ENCODE measurements at regions not wholly inside any gene's neighbourhood (a gene's known extent, or its start where the extent isn't known, plus 50 kb on each side); places are given as distances from the start of the nearest gene placed in this dataset.

DNA sequence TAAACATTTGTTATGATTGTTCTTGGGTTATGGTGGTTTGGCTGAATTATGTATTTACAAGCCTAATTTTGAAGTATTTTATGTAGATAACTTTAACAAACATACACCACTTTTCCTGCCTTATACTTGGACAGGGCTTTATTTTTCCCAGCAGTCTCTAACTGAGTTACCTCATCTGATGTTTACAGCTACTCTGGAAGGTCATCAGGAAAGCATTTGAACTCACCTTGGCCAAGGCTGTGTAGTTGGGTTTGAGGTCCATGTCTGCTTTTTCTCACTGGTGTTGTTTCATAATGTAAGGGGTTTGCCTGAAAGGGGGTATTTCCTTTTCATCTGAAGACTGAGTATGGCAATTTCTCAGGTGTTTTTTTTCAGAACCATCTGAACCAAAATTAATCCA is 193.5 kb downstream of the RWDD3 start:
- no peak for DNase-seq

DNA sequence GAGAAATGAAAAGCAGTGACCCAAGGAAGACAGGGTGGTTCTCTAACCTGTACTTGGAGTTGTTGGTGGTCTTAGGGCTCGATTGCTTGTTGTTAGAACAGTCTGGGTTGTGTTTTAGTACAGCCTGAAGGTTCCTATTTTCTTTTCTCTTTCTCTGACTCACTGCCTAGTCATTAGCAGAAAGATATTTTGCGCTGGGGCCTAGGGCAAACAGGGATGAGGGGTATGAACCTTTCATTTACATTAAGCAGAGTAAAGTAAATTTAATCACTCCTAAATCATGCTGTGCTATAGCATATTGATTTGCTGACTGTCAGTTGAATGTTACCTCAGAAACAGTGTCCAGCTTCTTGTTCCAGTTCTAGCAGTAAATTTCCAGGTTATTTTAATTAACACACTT is 197.2 kb downstream of the RWDD3 start:
- DNase-seq, result no peak

DNA sequence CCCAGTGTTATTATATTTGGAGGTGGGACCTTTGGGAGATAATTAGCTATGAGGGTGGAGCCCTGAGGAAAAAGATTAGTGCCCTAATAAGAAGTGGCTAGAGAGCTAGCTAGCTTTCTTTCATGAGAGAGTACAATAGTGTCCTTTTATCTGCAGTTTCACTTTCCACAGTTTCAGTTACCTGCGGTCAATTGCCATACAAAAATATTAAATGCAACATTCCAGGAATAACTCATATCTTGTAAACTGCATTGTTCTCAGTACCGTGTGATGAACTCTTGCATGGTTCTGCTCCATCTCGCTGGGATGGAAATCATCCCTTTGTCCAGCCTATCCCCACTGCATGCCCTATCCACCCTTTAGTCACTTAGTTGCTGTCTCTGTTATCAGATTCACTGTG is 201.6 kb downstream of the RWDD3 start:
- no peak for DNase-seq

DNA sequence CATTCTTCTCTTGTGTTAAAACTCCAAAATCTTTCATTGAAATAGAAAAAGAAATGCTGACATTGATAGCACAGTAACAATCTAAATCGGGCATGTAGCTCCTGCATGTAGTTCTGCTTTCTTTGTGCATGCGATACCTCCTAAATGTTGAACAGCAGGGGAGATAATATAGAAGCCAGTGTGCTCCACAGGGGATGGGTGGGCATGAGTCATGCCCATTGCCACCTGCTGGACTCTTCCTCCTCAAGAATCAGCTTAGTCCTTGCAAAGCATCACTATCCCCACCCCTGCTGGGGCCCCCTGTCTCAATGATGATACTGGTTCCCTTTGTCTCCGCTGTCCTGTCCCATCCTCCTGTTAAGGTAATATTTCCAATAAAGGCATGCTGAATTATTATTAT is 203.0 kb downstream of the RWDD3 start:
- no peak for DNase-seq

DNA sequence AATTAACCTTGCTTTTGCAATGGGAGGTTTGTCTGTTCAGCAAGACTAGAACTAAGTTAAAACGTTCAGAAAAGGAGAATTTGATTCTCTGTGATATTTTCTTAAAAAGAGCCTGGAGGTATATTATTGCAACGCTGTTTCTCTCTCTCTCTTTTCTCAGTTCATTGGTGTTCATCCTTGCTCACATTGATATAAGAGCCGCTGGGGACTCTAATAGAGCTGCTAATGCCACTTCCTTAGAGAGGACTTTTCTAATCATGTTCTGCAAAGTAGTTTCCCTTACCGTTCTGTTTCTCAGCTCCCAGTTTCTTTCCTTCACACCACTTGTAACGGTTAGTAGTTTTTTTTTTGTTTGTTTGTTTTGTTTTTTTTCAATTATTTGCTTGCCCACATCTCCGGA is 203.8 kb downstream of the RWDD3 start:
- no peak for DNase-seq

DNA sequence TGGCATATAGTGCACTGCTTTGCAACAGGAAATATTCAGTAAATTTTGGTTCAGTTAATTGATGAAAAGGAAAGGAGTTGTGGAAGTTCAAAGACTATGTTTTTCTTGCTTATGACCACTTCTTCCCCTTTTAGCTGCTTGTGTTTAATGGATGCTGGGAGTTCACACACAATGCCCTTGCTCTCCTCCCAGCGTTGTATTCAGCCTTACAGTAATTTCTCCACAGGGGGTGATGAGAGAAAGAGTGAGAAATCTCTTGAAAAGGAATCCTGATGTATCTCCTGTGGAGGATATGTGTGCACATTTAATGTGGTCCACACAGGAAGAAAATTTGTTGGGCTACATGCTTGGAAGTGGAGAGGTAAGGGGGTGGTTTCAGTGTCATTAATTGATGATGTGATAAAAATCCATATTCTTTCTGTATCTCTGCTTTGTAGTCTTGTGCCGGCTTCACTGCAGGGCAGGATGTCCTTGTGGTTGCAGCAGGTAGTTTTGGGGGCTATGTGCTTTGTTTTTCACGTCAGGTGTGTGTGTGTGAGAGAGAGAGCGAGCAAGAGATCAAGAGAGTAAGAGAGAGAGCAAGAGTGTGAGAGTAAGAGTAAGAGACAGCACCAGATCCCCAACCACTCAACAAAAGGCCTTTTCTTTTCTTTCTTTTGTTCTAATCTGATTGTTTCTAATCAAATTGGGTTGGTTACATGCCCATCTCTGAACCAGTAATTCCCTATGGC is 204.4 kb downstream of the RWDD3 start:
- DNase-seq, result no peak

DNA sequence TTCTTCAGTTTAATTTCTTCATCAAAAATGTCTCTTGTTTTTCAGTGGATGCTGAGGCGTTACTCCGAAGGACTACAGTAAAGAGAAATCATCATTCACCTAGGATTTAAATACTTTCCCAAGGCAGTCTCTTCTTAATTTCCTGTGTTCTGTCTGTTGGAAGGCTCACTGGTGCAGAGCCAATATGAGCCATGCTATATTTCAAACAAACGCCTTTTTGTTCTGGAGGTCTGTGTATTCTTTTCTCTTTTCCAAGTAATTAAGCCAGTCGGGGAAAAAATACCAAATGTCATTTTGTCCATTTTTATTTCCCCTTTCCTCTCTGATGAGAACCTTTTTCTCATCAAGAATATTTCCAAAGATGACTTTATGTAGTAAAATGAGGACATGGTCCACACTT is 206.5 kb downstream of the RWDD3 start:
- peak in 1 of 56 donors; percentile 2 for DNase-seq

DNA sequence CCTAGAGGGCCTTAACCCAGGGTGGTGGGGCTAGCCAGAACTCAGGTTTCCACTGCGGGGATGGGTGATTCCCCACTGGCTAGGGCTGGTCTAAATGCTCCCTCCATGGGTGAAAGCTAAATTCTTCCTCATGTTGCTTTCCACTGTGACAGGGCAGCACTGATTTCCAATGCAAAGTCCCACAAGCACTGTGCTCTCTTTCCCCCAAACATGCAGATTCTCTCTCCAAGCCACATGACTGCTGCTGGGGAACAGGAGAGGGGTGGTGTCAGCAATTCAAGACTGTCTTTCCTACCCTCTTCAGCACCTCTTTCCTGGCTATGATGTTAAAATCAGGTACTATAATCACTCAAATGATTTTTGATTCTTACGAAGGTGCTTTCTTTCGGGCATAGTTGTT is 215.5 kb downstream of the RWDD3 start:
- DNase-seq, result no peak

DNA sequence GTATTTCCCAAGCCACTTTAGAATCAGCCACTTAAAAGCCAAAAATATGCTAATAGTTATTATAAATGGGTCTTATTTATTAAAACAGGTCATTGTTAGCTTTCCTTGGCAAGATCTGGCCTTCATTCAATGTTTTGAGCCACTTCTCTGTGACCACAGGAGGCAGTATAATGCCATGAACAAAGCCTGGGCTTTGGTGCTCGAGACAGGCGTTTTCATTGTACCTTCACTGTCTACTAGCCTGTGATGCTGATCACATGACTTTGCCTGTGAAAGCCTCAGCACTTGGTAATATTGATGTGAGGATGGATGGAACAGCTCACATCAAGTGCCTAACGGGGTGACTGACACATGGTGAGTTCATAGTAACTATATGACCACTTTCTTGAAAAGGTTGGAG is 217.0 kb downstream of the RWDD3 start:
- DNase-seq, result no peak

DNA sequence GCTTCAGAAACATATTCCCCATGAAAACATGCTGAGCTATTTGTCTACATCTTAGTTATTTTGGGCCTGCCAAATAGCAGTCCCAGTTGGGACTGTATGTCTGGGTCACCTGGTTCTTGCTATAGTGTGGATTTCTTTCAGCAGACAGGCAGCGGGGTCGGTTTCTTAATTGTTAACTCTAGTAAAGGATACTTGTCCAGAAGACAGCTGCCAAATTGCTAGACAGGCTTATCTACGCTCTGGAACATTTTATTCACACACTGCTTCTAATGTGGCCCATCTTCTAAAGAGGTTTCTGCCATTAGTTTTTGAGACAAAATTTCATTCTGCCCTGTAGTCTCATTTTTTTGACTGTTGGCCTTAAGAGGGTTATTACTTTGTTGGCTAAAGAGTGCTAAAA is 217.9 kb downstream of the RWDD3 start:
- no peak for DNase-seq

DNA sequence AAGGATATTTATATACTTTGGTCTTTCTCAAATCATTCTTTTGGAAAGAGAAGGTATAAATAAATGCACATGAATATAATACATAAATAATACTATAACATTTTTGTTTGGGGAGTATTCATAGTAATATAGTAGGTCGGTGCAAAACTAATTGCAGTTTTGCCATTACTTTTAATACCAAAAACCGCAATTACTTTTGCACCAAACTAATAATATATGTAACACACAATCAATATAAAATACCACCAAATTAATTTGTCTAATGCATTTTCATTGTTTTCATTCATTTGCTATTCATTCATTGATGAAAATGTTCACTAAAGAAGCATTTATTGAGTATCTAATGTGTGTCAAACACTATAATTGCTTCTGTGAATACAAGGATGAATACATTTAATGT is 219.0 kb downstream of the RWDD3 start:
- DNase-seq, result no peak

DNA sequence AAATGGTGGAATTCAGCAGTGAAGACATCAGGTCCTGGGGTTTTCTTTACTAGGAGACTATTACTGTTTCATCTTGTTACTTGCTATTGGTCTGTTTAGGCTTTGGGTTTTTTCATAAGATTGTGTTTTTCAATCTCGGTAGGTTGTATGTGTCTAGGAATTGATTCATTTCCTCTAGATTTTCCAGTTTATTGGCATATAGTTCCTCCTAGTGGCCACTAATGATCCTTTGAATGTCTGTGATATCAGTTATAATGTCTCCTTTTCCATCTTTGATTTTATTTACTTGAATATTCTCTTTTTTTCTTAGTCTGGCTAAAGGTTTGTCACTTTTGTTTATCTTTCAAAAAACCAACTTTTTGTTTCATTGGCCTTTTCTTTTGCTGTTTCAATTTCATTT is 233.0 kb downstream of the RWDD3 start:
- no peak for DNase-seq

DNA sequence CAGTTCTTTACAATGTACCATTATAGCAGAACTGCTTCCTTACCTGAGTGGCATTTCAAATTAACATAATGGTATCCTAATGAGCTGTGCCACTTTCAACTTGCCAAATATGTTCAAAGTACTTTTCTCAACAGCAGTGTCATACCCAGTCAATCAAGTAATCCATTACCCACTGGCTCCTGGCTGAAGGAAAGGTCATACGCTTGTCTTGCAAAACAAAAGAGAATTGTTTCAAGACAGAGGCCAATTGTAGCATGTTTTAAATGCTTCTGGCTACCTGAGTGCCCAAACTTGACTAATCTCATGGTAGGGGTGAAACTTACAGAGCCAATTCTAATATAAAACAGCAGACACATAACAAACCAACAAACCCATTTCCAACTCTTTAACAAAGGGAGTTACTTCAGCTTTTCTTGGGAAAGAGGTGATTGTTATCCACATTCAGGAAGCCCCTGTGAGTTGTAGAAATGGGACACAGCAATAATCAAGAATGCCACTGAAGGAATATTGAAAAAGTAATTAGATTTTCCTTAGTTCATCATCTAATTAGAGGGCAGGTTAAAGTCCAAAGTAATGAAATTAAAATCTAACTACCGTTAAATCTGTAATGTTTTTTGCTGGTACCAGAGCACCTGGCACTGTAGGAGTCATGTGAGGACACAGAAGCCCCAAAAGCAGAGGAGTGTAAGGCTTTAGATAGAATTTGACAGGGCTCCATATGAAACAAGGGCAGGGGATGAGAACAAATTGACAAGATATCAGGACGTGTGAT is 241.9 kb downstream of the RWDD3 start:
- no peak for DNase-seq

DNA sequence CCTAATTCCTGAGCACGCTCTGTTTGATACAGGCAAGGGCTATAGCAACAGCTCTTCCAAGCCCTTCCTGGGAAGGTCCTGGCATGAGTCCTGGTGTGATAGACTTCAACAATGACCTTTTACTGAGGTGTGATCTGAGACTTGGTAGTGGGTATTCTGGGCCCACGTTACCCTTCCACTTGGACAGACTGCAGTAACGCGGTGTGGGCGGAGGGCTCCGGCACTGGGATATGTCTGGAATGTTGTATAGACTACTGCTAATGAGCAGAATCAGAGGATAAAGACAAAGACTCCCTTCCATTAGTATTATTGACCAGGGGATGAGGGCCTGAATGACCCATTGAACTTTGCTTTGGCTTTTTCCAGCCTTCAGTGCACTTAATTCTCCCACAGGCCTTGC is 262.3 kb downstream of the RWDD3 start:
- DNase-seq, result no peak

DNA sequence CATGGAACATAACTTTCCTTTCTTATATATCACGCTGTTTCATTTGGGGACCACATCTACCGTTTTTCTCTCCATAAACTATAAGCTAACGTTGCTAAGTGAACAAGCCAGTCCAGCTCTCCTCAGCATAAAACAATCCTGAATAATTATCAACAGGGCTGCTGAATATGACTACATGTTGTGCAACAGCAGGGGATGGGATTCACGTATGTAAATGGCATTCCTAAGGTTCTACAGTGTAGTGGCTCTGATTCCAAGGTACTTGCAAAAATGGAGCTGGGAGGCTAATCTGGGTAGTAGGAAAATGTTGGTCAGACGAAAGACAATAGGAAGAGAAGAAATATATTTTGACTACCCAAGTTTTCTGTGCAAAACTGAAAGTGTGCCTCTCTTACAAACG is 262.8 kb downstream of the RWDD3 start:
- no peak for DNase-seq

DNA sequence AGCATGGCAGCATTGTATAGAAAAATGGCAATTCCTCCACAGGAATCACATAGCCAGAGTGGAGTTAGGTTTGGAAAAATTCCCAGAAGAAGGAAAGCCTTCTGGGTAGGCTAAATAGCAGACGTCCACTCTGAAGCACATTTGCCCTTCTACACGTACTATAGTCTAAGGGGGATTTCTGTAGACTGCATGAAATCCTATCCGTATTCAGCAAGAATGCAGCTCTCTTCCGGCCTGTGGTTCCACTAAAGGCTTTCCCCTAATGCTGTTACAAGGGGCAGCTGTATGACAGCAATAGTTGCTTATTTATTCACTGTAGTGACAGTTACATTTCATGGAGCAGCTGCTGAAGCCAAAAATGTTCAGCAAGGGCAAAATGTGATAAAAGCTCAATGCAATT is 263.6 kb downstream of the RWDD3 start:
- no peak for DNase-seq

DNA sequence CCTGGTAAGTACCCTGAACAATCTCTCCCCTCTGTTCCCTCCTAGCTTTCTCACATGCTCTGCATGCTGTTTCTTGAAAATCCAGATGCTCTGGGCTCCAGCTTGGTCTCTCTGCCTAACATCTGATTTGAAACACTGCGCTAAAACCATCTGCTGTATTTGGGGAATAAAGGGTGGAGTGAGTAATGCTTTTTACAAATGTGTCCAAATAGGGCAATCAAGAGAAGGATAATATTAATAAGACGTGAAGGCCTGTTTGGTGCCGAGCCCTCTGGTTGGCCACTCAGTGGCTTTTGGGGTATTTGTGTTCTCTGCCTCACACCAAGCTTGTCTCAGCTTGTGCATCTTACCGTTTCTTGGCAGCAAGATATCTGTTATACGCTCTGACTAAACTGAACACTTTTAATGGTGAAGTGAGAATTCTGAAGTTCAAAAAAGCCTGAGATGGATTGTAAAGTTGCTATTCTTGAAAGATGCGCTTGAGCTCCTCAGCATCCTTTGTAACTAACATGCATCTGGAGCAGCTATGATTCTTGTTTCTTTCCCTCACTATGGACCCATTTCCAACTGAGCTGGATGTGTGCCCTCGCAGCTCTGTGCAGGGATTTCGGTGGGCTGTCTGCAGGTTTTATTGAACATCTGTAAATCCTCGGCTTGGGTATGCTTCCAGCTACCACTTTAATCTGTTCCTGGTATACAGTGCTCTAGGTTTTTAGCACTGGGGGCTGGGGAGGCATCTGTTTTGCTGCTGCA is 269.4 kb downstream of the RWDD3 start:
- DNase-seq, result no peak

DNA sequence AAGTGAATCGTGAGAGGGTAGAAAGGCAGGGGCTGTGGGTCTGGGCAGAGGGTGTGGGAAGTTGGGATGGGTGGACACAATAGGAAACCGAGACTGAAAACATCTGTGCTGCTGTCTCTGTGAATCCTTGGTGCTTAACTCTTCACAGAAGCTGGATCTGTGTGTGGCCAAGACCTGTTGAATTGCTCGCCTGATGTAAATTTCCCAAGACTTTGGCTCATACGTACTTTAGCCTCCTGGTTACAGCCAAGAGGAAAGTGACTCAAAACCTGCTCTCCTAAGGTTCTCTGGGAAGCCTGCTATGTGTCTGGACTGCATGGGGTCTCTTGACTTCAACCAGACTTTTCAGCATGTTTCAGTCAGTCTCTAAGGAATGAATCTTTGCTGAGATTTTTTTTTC is 270.3 kb downstream of the RWDD3 start:
- no peak for DNase-seq

DNA sequence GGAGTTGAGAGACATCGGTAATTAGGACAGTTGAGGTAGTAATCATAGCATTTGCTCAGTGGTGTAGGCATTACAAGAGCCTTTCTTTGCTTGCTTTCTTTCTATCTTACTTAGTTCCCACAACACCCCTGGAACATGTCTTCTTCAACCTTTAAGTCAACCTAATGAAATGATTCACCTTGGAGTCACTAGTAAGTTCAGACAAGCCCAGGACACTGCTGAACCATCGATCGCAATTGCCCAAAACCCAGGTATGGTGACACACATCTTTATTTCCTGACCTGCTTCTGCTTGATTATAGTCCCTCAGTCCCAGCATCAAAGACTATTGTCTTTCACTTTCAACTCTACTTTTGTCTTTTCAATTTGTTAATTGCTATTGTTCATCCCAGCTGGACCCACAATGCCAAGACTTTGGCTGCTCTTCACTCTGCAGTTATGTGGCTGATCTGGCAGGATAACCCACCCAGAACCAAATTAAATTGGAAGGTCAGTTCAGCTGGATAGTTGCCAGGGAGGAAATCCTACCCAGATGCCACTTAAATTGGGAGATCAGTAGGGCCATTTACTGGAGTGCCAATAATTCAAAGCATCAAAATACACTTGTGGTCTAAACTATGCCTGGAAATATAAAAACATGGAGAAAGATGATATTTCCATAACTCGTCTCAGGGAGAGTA is 272.9 kb downstream of the RWDD3 start:
- no peak for DNase-seq

DNA sequence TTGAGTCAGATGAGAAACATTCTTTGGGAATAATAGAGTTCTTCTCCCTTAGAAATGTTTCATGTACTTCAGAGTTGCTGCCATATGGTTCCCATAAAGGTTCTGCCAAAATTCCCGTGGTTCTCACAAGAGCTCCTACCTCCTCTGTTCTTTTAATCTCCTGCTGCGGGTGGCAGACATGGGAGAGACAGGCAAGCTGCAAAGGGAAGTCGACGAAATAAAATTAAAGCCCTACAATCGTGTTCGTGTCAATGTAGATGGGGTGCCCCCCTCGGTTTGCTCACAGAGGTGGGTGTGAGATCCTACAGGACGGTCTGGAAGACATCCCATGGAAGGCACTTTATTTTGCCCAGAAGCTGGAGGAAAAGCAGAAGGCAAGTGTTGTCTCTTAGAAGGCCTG is 276.0 kb downstream of the RWDD3 start:
- peak in 3 of 56 donors; percentile 3 to 13 (median 5) for DNase-seq

DNA sequence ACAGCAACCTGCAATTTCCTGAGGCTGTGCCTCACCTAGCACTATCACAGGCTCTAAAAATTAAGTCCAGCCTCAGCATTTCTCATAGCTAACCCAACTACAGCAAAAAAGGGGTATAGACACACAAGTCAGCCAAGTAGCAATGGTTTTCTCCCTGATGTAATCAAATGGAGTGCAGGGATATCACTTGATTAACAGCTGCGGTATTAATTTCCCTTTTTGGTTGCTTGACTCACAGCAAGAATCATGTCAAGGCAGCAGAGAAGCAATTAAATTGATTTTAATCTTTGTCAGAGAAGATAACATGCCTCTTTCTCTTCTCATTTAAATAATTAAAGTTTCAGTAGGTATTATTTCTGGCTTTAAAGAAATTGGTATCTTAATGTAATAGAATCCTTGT is 278.9 kb downstream of the RWDD3 start:
- no peak for DNase-seq

DNA sequence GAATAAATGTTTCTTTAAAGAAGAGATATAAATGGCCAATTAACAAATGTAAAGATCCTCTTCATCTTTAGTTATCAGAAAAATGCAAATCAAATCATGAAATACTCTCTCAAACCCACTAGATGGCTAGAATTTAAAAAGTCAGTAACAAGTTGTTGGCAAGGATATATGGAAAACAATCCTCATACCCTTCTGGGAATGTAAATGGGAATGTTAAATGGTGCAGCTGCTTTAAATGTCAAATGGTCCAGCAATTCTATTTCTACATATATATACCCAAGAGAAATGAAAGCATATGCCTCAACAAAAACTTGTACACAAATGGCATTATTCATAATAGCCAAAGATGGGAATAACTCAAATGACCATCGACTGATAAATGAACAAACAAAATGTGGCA is 283.5 kb downstream of the RWDD3 start:
- DNase-seq, result no peak
